HEK293 (cell line): ENCODE measurements at regions not wholly inside any gene's neighbourhood (a gene's known extent, or its start where the extent isn't known, plus 50 kb on each side); places are given as distances from the start of the nearest gene placed in this dataset.

ENCODE experiments used
- CTCF ChIA-PET: fragments of 350-600 bp; formaldehyde crosslinking; extraction: SDS; loops from one replicate; lab custom pipeline; 2021; ENCODE audit warnings: antibody characterized with exemption; lab: Yijun Ruan, JAX
- POLR2A ChIA-PET: fragments of 300-600 bp; formaldehyde crosslinking; extraction: SDS; loops from one replicate; lab custom pipeline; 2020; ENCODE audit warnings: antibody characterized with exemption, inconsistent platforms; lab: Yijun Ruan, JAX
- H3K27ac ChIP-seq: fragments of 200-500 bp; sonication (Bioruptor generic); 2 replicates; pipeline ENCODE4 v1.5.1; 2014; ENCODE audit warnings: low read depth, low read length, control low read depth, inconsistent platforms; ENCODE audit errors: extremely low read depth
- H3K36me3 ChIP-seq, 2 experiments: fragments of 200-500 bp in 1 of 2; sonication (Bioruptor generic) in 1 of 2; 1 replicate in 1 of 2; 2 replicates in 1 of 2; pipeline ENCODE4 v1.5.1; 2014 to 2017; ENCODE audit warnings: inconsistent platforms in 2 of 2, low read length in 2 of 2; ENCODE audit not compliant: control insufficient read depth in 2 of 2, insufficient read depth in 1 of 2
- H3K4me1 ChIP-seq: fragments of 200-500 bp; sonication (Bioruptor generic); 2 replicates; pipeline ENCODE4 v1.5.1; 2014; ENCODE audit warnings: mild to moderate bottlenecking, low read length, inconsistent platforms; ENCODE audit not compliant: control insufficient read depth, insufficient read depth
- H3K4me3 ChIP-seq: 2 replicates; pipeline ENCODE4 v1.5.1; 2011; ENCODE audit warnings: low read depth, mild to moderate bottlenecking, control low read depth, low read length, moderate library complexity
- H3K9me3 ChIP-seq: fragments of 200-500 bp; sonication (Bioruptor generic); 2 replicates; pipeline ENCODE4 v1.5.1; 2014; ENCODE audit warnings: low read depth, low read length, inconsistent platforms; ENCODE audit not compliant: control insufficient read depth, insufficient read depth
- FEZF1 ChIP-seq: fragments of 450-650 bp; formaldehyde crosslinking; IDR thresholded peaks from 2 replicates; pipeline ENCODE4 v1.5.1; 2016; ENCODE audit warnings: missing biosample characterization, missing genetic modification characterization
- GFI1B ChIP-seq: fragments of 450-650 bp; formaldehyde crosslinking; IDR thresholded peaks from 2 replicates; pipeline ENCODE4 v1.5.1; 2016; ENCODE audit warnings: missing biosample characterization, missing genetic modification characterization
- HOXA7 ChIP-seq: sonication (generic); formaldehyde crosslinking; IDR thresholded peaks from 2 replicates; pipeline ENCODE4 v1.8.1; 2022; ENCODE audit warnings: missing genetic modification reagents, borderline replicate concordance
- OSR2 ChIP-seq: fragments of 450-650 bp; formaldehyde crosslinking; IDR thresholded peaks from 2 replicates; pipeline ENCODE4 v1.5.1; 2016; ENCODE audit warnings: missing biosample characterization, missing genetic modification characterization
- SALL2 ChIP-seq: fragments of 450-650 bp; formaldehyde crosslinking; IDR thresholded peaks from 2 replicates; pipeline ENCODE4 v1.5.0; 2017; ENCODE audit warnings: missing biosample characterization, mild to moderate bottlenecking, missing genetic modification characterization, borderline replicate concordance
- SCRT1 ChIP-seq: fragments of 450-650 bp; formaldehyde crosslinking; IDR thresholded peaks from 2 replicates; pipeline ENCODE4 v1.5.1; 2016; ENCODE audit warnings: missing biosample characterization, missing genetic modification characterization, borderline replicate concordance
- SP3 ChIP-seq: fragments of 450-650 bp; formaldehyde crosslinking; IDR thresholded peaks from 2 replicates; pipeline ENCODE4 v1.5.1; 2016; ENCODE audit warnings: missing biosample characterization, missing genetic modification characterization
- ZBTB20 ChIP-seq: fragments of 450-650 bp; formaldehyde crosslinking; IDR thresholded peaks from 2 replicates; pipeline ENCODE4 v1.5.1; 2016; ENCODE audit warnings: missing biosample characterization, missing genetic modification characterization
- ZBTB48 ChIP-seq: fragments of 450-650 bp; formaldehyde crosslinking; IDR thresholded peaks from 2 replicates; pipeline ENCODE4 v1.5.1; 2016; ENCODE audit warnings: missing biosample characterization, missing genetic modification characterization
- ZBTB7A ChIP-seq: fragments of 450-650 bp; formaldehyde crosslinking; IDR thresholded peaks from 2 replicates; pipeline ENCODE4 v1.5.1; 2016; ENCODE audit warnings: low read depth, missing biosample characterization, missing genetic modification characterization
- ZFP3 ChIP-seq: fragments of 450-650 bp; formaldehyde crosslinking; IDR thresholded peaks from 2 replicates; pipeline ENCODE4 v1.5.1; 2016; ENCODE audit warnings: low read depth, missing biosample characterization, missing genetic modification characterization
- ZNF157 ChIP-seq: fragments of 450-650 bp; formaldehyde crosslinking; IDR thresholded peaks from 2 replicates; pipeline ENCODE4 v1.5.1; 2016; ENCODE audit warnings: missing biosample characterization, missing genetic modification characterization
- ZNF24 ChIP-seq: fragments of 450-650 bp; formaldehyde crosslinking; IDR thresholded peaks from 2 replicates; pipeline ENCODE4 v1.5.1; 2016; ENCODE audit warnings: missing biosample characterization, missing genetic modification characterization
- ZNF248 ChIP-seq: fragments of 450-650 bp; formaldehyde crosslinking; IDR thresholded peaks from 2 replicates; pipeline ENCODE4 v1.5.1; 2017; ENCODE audit warnings: missing biosample characterization, missing genetic modification characterization
- ZNF302 ChIP-seq: fragments of 450-650 bp; formaldehyde crosslinking; IDR thresholded peaks from 2 replicates; pipeline ENCODE4 v1.5.1; 2016; ENCODE audit warnings: missing biosample characterization, missing genetic modification characterization, low read depth
- ZNF311 ChIP-seq: fragments of 450-650 bp; formaldehyde crosslinking; IDR thresholded peaks from 2 replicates; pipeline ENCODE4 v1.5.1; 2017; ENCODE audit warnings: missing biosample characterization, missing genetic modification characterization, borderline replicate concordance
- ZNF335 ChIP-seq: fragments of 450-650 bp; formaldehyde crosslinking; conservative IDR thresholded peaks from 2 replicates; pipeline ENCODE4 v1.5.1; 2016; ENCODE audit warnings: missing biosample characterization, missing genetic modification characterization
- ZNF473 ChIP-seq: fragments of 450-650 bp; formaldehyde crosslinking; IDR thresholded peaks from 2 replicates; pipeline ENCODE4 v1.5.1; 2017; ENCODE audit warnings: missing biosample characterization, missing genetic modification characterization
- ZNF514 ChIP-seq: fragments of 450-650 bp; formaldehyde crosslinking; IDR thresholded peaks from 2 replicates; pipeline ENCODE4 v1.5.1; 2016; ENCODE audit warnings: missing biosample characterization, missing genetic modification characterization
- ZNF585B ChIP-seq: fragments of 450-650 bp; formaldehyde crosslinking; IDR thresholded peaks from 2 replicates; pipeline ENCODE4 v1.5.1; 2016; ENCODE audit warnings: missing biosample characterization, missing genetic modification characterization
- ZNF677 ChIP-seq: fragments of 450-650 bp; IDR thresholded peaks from 2 replicates; pipeline ENCODE4 v1.5.0; 2018; ENCODE audit warnings: missing biosample characterization, mild to moderate bottlenecking, missing genetic modification characterization, moderate library complexity
- ZNF791 ChIP-seq: fragments of 450-650 bp; formaldehyde crosslinking; IDR thresholded peaks from 2 replicates; pipeline ENCODE4 v1.5.1; 2016; ENCODE audit warnings: missing biosample characterization, missing genetic modification characterization
- TF ChIP-seq, protein P1 (sequence below): fragments of 450-650 bp; formaldehyde crosslinking; IDR thresholded peaks from 2 replicates; pipeline ENCODE4 v1.5.0; 2017; ENCODE audit warnings: missing biosample characterization, missing genetic modification characterization, borderline replicate concordance
- TF ChIP-seq, protein P2 (sequence below): fragments of 450-650 bp; formaldehyde crosslinking; IDR thresholded peaks from 2 replicates; pipeline ENCODE4 v1.5.1; 2017; ENCODE audit warnings: missing biosample characterization, missing genetic modification characterization
- TF ChIP-seq, protein P3 (sequence below): fragments of 450-650 bp; formaldehyde crosslinking; IDR thresholded peaks from 2 replicates; pipeline ENCODE4 v1.5.1; 2016; ENCODE audit warnings: missing biosample characterization, missing genetic modification characterization
- TF ChIP-seq, protein P4 (sequence below): fragments of 450-650 bp; formaldehyde crosslinking; IDR thresholded peaks from 2 replicates; pipeline ENCODE4 v1.5.1; 2016; ENCODE audit warnings: missing biosample characterization, missing genetic modification characterization

DNA sequence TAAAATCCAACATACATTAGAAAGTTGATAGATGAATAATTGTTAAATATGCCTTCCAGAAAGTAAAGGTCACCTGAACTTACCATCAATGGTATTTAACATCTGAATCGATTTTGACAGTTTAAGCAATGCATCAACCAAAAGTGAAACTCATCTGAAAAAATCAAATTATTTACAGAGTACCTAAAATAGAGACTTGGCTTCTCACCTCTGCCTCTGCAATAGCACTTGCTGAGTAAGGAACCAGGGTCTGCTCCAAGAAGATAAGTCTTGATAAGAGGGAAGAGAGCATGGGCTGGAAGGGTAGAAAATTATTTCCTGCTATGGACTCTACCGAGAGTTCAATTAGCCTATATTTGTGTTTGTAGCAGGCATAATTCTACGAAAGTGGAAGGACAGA lies 868.3 kb downstream of the STIM2 start:
- no peak overlapping the region for H3K27ac ChIP-seq
- no peaks in the 10 kb centered on the region for H3K9me3 ChIP-seq
- POLR2A ChIA-PET, result no interaction called here
- H3K4me3 ChIP-seq, result no peak overlapping the region
- H3K4me1 ChIP-seq, result no peaks in the 10 kb centered on the region
- no peak for TF ChIP-seq ZNF677 (tag by site-specific recombination)
- TF ChIP-seq ZNF157 (tag by site-specific recombination), result no peak
- no peak for TF ChIP-seq HOXA7 (CRISPR knock-in tag)
- no peak for TF ChIP-seq FEZF1
- TF ChIP-seq, protein P1, sequence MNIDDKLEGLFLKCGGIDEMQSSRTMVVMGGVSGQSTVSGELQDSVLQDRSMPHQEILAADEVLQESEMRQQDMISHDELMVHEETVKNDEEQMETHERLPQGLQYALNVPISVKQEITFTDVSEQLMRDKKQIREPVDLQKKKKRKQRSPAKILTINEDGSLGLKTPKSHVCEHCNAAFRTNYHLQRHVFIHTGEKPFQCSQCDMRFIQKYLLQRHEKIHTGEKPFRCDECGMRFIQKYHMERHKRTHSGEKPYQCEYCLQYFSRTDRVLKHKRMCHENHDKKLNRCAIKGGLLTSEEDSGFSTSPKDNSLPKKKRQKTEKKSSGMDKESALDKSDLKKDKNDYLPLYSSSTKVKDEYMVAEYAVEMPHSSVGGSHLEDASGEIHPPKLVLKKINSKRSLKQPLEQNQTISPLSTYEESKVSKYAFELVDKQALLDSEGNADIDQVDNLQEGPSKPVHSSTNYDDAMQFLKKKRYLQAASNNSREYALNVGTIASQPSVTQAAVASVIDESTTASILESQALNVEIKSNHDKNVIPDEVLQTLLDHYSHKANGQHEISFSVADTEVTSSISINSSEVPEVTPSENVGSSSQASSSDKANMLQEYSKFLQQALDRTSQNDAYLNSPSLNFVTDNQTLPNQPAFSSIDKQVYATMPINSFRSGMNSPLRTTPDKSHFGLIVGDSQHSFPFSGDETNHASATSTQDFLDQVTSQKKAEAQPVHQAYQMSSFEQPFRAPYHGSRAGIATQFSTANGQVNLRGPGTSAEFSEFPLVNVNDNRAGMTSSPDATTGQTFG (tag by site-specific recombination), result no peak
- no peak for TF ChIP-seq ZFP3 (tag by site-specific recombination)
- TF ChIP-seq, protein P2, sequence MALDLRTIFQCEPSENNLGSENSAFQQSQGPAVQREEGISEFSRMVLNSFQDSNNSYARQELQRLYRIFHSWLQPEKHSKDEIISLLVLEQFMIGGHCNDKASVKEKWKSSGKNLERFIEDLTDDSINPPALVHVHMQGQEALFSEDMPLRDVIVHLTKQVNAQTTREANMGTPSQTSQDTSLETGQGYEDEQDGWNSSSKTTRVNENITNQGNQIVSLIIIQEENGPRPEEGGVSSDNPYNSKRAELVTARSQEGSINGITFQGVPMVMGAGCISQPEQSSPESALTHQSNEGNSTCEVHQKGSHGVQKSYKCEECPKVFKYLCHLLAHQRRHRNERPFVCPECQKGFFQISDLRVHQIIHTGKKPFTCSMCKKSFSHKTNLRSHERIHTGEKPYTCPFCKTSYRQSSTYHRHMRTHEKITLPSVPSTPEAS (tag by site-specific recombination), result no peak
- no peak for TF ChIP-seq OSR2
- TF ChIP-seq, protein P3, sequence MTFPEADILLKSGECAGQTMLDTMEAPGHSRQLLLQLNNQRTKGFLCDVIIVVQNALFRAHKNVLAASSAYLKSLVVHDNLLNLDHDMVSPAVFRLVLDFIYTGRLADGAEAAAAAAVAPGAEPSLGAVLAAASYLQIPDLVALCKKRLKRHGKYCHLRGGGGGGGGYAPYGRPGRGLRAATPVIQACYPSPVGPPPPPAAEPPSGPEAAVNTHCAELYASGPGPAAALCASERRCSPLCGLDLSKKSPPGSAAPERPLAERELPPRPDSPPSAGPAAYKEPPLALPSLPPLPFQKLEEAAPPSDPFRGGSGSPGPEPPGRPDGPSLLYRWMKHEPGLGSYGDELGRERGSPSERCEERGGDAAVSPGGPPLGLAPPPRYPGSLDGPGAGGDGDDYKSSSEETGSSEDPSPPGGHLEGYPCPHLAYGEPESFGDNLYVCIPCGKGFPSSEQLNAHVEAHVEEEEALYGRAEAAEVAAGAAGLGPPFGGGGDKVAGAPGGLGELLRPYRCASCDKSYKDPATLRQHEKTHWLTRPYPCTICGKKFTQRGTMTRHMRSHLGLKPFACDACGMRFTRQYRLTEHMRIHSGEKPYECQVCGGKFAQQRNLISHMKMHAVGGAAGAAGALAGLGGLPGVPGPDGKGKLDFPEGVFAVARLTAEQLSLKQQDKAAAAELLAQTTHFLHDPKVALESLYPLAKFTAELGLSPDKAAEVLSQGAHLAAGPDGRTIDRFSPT (tag by site-specific recombination), result no peak
- TF ChIP-seq ZBTB7A (tag by site-specific recombination), result no peak
- TF ChIP-seq ZNF248 (tag by site-specific recombination), result no peak
- TF ChIP-seq ZNF335 (tag by site-specific recombination), result no peak
- TF ChIP-seq ZNF24 (tag by site-specific recombination), result no peak
- no peak for TF ChIP-seq ZNF514
- CTCF ChIA-PET, result no interaction called here
- H3K36me3 ChIP-seq, result no peaks in the 10 kb centered on the region

DNA sequence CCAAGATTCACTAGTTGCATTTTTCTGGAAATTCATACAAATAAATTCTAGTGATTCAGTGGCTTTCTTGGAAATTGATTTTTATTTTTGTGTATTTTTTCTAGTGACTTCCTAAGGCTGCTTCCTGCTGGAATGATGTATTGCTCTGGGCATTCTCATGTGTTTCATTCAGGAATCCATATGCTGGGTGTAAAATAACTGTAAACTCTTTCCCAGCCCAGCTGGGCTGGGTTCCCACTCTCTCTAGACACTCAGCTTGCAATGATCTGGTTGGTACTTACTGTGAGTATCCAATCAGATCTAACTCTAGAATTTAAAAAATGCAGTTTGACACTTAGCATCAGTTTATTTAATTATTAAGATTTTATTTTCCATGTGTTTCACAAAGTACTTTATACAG lies 882.2 kb downstream of the STIM2 start:
- Histone ChIP-seq H3K27ac (no peak overlapping the region), H3K4me3 (no peak overlapping the region), H3K36me3 (no peaks in the 10 kb centered on the region), H3K4me1 (no peaks in the 10 kb centered on the region), H3K9me3 (no peaks in the 10 kb centered on the region)
- ChIA-PET CTCF (no interaction called here), POLR2A (no interaction called here)
- TF ChIP-seq ZNF791 (tag by site-specific recombination) (no peak), SALL2 (tag by site-specific recombination) (no peak), SP3 (no peak), ZBTB20 (tag by site-specific recombination) (no peak), GFI1B (no peak), SCRT1 (tag by site-specific recombination) (no peak), ZBTB48 (no peak), ZNF585B (tag by site-specific recombination) (no peak), ZNF302 (tag by site-specific recombination) (no peak), ZNF311 (tag by site-specific recombination) (no peak), ZNF473 (tag by site-specific recombination) (no peak)
- TF ChIP-seq, protein P3 (tag by site-specific recombination), result no peak
- TF ChIP-seq, protein P4, sequence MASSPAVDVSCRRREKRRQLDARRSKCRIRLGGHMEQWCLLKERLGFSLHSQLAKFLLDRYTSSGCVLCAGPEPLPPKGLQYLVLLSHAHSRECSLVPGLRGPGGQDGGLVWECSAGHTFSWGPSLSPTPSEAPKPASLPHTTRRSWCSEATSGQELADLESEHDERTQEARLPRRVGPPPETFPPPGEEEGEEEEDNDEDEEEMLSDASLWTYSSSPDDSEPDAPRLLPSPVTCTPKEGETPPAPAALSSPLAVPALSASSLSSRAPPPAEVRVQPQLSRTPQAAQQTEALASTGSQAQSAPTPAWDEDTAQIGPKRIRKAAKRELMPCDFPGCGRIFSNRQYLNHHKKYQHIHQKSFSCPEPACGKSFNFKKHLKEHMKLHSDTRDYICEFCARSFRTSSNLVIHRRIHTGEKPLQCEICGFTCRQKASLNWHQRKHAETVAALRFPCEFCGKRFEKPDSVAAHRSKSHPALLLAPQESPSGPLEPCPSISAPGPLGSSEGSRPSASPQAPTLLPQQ (tag by site-specific recombination), result no peak
